NB4 (cell line): ENCODE measurements at regions not wholly inside any gene's neighbourhood (a gene's known extent, or its start where the extent isn't known, plus 50 kb on each side); places are given as distances from the start of the nearest gene placed in this dataset.

Experiments used
- CTCF ChIP-seq: IDR thresholded peaks from one replicate; pipeline ENCODE4 v1.5.1; 2012; ENCODE audit warnings: low read depth, low read length
- MYC ChIP-seq: IDR thresholded peaks from 2 replicates; pipeline ENCODE4 v1.6.1; 2011; ENCODE audit warnings: low read depth, low read length
- POLR2A ChIP-seq: IDR thresholded peaks from 2 replicates; pipeline ENCODE4 v1.6.1; 2011; ENCODE audit warnings: mild to moderate bottlenecking; ENCODE audit not compliant: insufficient read length; ENCODE audit errors: extremely low read depth

- TF ChIP-seq CTCF (no peak), POLR2A (no peak), MYC (no peak)
Measured at GRCh38 chr14:94979891-94980290, 177.4 kb downstream of the DICER1 start.
